ENCODE measurements at regions not wholly inside any gene's neighbourhood (a gene's known extent, or its start where the extent isn't known, plus 50 kb on each side); places are given as distances from the start of the nearest gene placed in this dataset.

GRCh38 chr10:1852841-1853240 lies 115.5 kb upstream of the ADARB2 start:
- Histone ChIP-seq H3K9me3 (ENCODE audit: control insufficient read depth in 1 of 2, low read length in 2 of 2) (no peaks in the 10 kb centered on the region), H3K4me1 (ENCODE audit: insufficient read depth, low read length) (no peaks in the 10 kb centered on the region)

GRCh38 chr10:1851762-1852161 lies 114.4 kb upstream of the ADARB2 start:
- H3K9me3 ChIP-seq (ENCODE audit: control insufficient read depth in 1 of 2, low read length in 2 of 2): no peaks in the 10 kb centered on the region
- CTCF ChIA-PET (ENCODE audit: partially characterized antibody): no interaction called here
- H3K36me3 Mint-ChIP-seq: no peaks in the 10 kb centered on the region
- H3K4me3 Mint-ChIP-seq: no peak overlapping the region
- H3K9me3 Mint-ChIP-seq: peaks cover 0 to 8% (median 3%) of the 10 kb centered on the region in 8 donors
- no peaks in the 10 kb centered on the region for H3K4me1 ChIP-seq (ENCODE audit: insufficient read depth, low read length)
- H3K4me1 Mint-ChIP-seq: no peaks in the 10 kb centered on the region
- POLR2A ChIA-PET (ENCODE audit: partially characterized antibody): no interaction called here
- H3K36me3 ChIP-seq (ENCODE audit: insufficient read depth, low read length): no peaks in the 10 kb centered on the region
- DNase-seq: no peak
- H3K27ac ChIP-seq (ENCODE audit: low read depth, low read length): no peak overlapping the region
- H3K4me3 ChIP-seq (ENCODE audit: low read length in 2 of 2): no peak overlapping the region
- peaks cover 1 to 3% of the 10 kb centered on the region in 2 donors for H3K27me3 Mint-ChIP-seq
- no peak overlapping the region for H3K27ac Mint-ChIP-seq
- intact Hi-C loops (cut with micrococcal nuclease): no loop called here
- no peaks in the 10 kb centered on the region for H3K27me3 ChIP-seq (ENCODE audit: insufficient read depth, low read length)

More at GRCh38 chr10:1852841-1853240, 115.5 kb upstream of the ADARB2 start:
- H3K27me3 Mint-ChIP-seq: peaks cover 1 to 2% of the 10 kb centered on the region in 2 donors
- no peak overlapping the region for H3K27ac ChIP-seq (ENCODE audit: low read depth, low read length)
- H3K4me1 Mint-ChIP-seq: no peaks in the 10 kb centered on the region
- no peaks in the 10 kb centered on the region for H3K36me3 Mint-ChIP-seq
- DNase-seq: no peak
- intact Hi-C loops (cut with micrococcal nuclease): no loop called here
- H3K27me3 ChIP-seq (ENCODE audit: insufficient read depth, low read length): no peaks in the 10 kb centered on the region
- H3K36me3 ChIP-seq (ENCODE audit: insufficient read depth, low read length): no peaks in the 10 kb centered on the region
- H3K9me3 Mint-ChIP-seq: peaks cover 0 to 8% (median 3%) of the 10 kb centered on the region in 8 donors
- H3K4me3 Mint-ChIP-seq: no peak overlapping the region
- ChIA-PET POLR2A (ENCODE audit: partially characterized antibody) (no interaction called here), CTCF (ENCODE audit: partially characterized antibody) (no interaction called here)
- H3K4me3 ChIP-seq (ENCODE audit: low read length in 2 of 2): no peak overlapping the region
- H3K27ac Mint-ChIP-seq: no peak overlapping the region

GRCh38 chr10:1850971-1851527 lies 113.7 kb upstream of the ADARB2 start:
- Mint-ChIP-seq H3K4me1 (no peaks in the 10 kb centered on the region), H3K27ac (no peak overlapping the region), H3K9me3 (peaks cover 0 to 8% (median 3%) of the 10 kb centered on the region in 8 donors), H3K27me3 (peaks cover 3 to 5% of the 10 kb centered on the region in 2 donors), H3K36me3 (no peaks in the 10 kb centered on the region), H3K4me3 (no peak overlapping the region)
- POLR2A ChIA-PET (ENCODE audit: partially characterized antibody): no interaction called here
- CTCF ChIA-PET (ENCODE audit: partially characterized antibody): no interaction called here
- intact Hi-C loops (cut with micrococcal nuclease): no loop called here
- H3K4me1 ChIP-seq (ENCODE audit: insufficient read depth, low read length): no peaks in the 10 kb centered on the region
- no peaks in the 10 kb centered on the region for H3K27me3 ChIP-seq (ENCODE audit: insufficient read depth, low read length)
- no peaks in the 10 kb centered on the region for H3K36me3 ChIP-seq (ENCODE audit: insufficient read depth, low read length)
- no peaks in the 10 kb centered on the region for H3K9me3 ChIP-seq (ENCODE audit: control insufficient read depth in 1 of 2, low read length in 2 of 2)
- H3K27ac ChIP-seq (ENCODE audit: low read depth, low read length): no peak overlapping the region
- DNase-seq: no peak
- H3K4me3 ChIP-seq (ENCODE audit: low read length in 2 of 2): no peak overlapping the region

GRCh38 chr10:1847361-1847760 lies 110.0 kb upstream of the ADARB2 start:
- CTCF ChIA-PET (ENCODE audit: partially characterized antibody): no interaction called here
- H3K9me3 Mint-ChIP-seq: peaks cover 0 to 8% (median 2%) of the 10 kb centered on the region in 8 donors
- Histone ChIP-seq H3K4me3 (ENCODE audit: low read length in 2 of 2) (no peak overlapping the region), H3K4me1 (ENCODE audit: insufficient read depth, low read length) (no peaks in the 10 kb centered on the region), H3K9me3 (ENCODE audit: control insufficient read depth in 1 of 2, low read length in 2 of 2) (no peaks in the 10 kb centered on the region), H3K27me3 (ENCODE audit: insufficient read depth, low read length) (no peaks in the 10 kb centered on the region), H3K36me3 (ENCODE audit: insufficient read depth, low read length) (no peaks in the 10 kb centered on the region), H3K27ac (ENCODE audit: low read depth, low read length) (no peak overlapping the region)
- POLR2A ChIA-PET (ENCODE audit: partially characterized antibody): no interaction called here
- no peak overlapping the region for H3K4me3 Mint-ChIP-seq
- H3K36me3 Mint-ChIP-seq: no peaks in the 10 kb centered on the region
- no peaks in the 10 kb centered on the region for H3K4me1 Mint-ChIP-seq
- H3K27me3 Mint-ChIP-seq: peaks cover 2 to 3% of the 10 kb centered on the region in 2 donors
- no peak for DNase-seq
- H3K27ac Mint-ChIP-seq: no peak overlapping the region
- intact Hi-C loops (cut with micrococcal nuclease): no loop called here

- H3K36me3 Mint-ChIP-seq: no peaks in the 10 kb centered on the region
Observed at GRCh38 chr10:1846032-1846431, 108.7 kb upstream of the ADARB2 start.

GRCh38 chr10:1841759-1842158 lies 104.4 kb upstream of the ADARB2 start:
- H3K27ac ChIP-seq (ENCODE audit: low read depth, low read length): no peak overlapping the region
- CTCF ChIA-PET (ENCODE audit: partially characterized antibody): no interaction called here
- no peak for DNase-seq
- H3K27me3 ChIP-seq (ENCODE audit: insufficient read depth, low read length): no peaks in the 10 kb centered on the region
- Mint-ChIP-seq H3K27ac (no peak overlapping the region), H3K27me3 (peaks cover 2 to 4% of the 10 kb centered on the region in 2 donors), H3K36me3 (no peaks in the 10 kb centered on the region), H3K4me1 (no peaks in the 10 kb centered on the region), H3K9me3 (peaks cover 0 to 3% (median 0%) of the 10 kb centered on the region in 8 donors), H3K4me3 (no peak overlapping the region)
- no peaks in the 10 kb centered on the region for H3K4me1 ChIP-seq (ENCODE audit: insufficient read depth, low read length)
- POLR2A ChIA-PET (ENCODE audit: partially characterized antibody): no interaction called here
- no peaks in the 10 kb centered on the region for H3K9me3 ChIP-seq (ENCODE audit: control insufficient read depth in 1 of 2, low read length in 2 of 2)
- intact Hi-C loops (cut with micrococcal nuclease): no loop called here
- H3K4me3 ChIP-seq (ENCODE audit: low read length in 2 of 2): no peak overlapping the region
- H3K36me3 ChIP-seq (ENCODE audit: insufficient read depth, low read length): no peaks in the 10 kb centered on the region

More at GRCh38 chr10:1846032-1846431, 108.7 kb upstream of the ADARB2 start:
- intact Hi-C loops (cut with micrococcal nuclease): no loop called here
- no peaks in the 10 kb centered on the region for H3K4me1 Mint-ChIP-seq
- H3K27ac Mint-ChIP-seq: no peak overlapping the region
- no peak overlapping the region for H3K4me3 ChIP-seq (ENCODE audit: low read length in 2 of 2)
- H3K4me3 Mint-ChIP-seq: no peak overlapping the region
- H3K9me3 ChIP-seq (ENCODE audit: control insufficient read depth in 1 of 2, low read length in 2 of 2): no peaks in the 10 kb centered on the region
- POLR2A ChIA-PET (ENCODE audit: partially characterized antibody): no interaction called here
- CTCF ChIA-PET (ENCODE audit: partially characterized antibody): no interaction called here
- H3K36me3 ChIP-seq (ENCODE audit: insufficient read depth, low read length): no peaks in the 10 kb centered on the region
- H3K27me3 ChIP-seq (ENCODE audit: insufficient read depth, low read length): no peaks in the 10 kb centered on the region
- H3K27me3 Mint-ChIP-seq: peaks cover 2 to 3% of the 10 kb centered on the region in 2 donors
- no peaks in the 10 kb centered on the region for H3K4me1 ChIP-seq (ENCODE audit: insufficient read depth, low read length)
- peaks cover 0 to 9% (median 1%) of the 10 kb centered on the region in 8 donors for H3K9me3 Mint-ChIP-seq
- DNase-seq: no peak
- H3K27ac ChIP-seq (ENCODE audit: low read depth, low read length): no peak overlapping the region

GRCh38 chr10:1829712-1830111 lies 92.4 kb upstream of the ADARB2 start:
- H3K27me3 ChIP-seq (ENCODE audit: insufficient read depth, low read length): no peaks in the 10 kb centered on the region
- CTCF ChIA-PET (ENCODE audit: partially characterized antibody): no interaction called here
- DNase-seq: no peak

GRCh38 chr10:1824928-1825327 lies 87.6 kb upstream of the ADARB2 start:
- H3K4me3 Mint-ChIP-seq: no peak overlapping the region
- CTCF ChIA-PET (ENCODE audit: partially characterized antibody): no interaction called here

More at GRCh38 chr10:1829712-1830111, 92.4 kb upstream of the ADARB2 start:
- Mint-ChIP-seq H3K27me3 (peaks cover 2 to 9% of the 10 kb centered on the region in 2 donors), H3K9me3 (peaks cover 0 to 8% (median 3%) of the 10 kb centered on the region in 8 donors), H3K4me1 (no peaks in the 10 kb centered on the region), H3K36me3 (no peaks in the 10 kb centered on the region), H3K4me3 (no peak overlapping the region), H3K27ac (no peak overlapping the region)
- intact Hi-C loops (cut with micrococcal nuclease): no loop called here
- no peaks in the 10 kb centered on the region for H3K36me3 ChIP-seq (ENCODE audit: insufficient read depth, low read length)
- no peaks in the 10 kb centered on the region for H3K9me3 ChIP-seq (ENCODE audit: control insufficient read depth in 1 of 2, low read length in 2 of 2)
- H3K4me1 ChIP-seq (ENCODE audit: insufficient read depth, low read length): no peaks in the 10 kb centered on the region
- POLR2A ChIA-PET (ENCODE audit: partially characterized antibody): no interaction called here
- H3K4me3 ChIP-seq (ENCODE audit: low read length in 2 of 2): no peak overlapping the region
- H3K27ac ChIP-seq (ENCODE audit: low read depth, low read length): no peak overlapping the region

More at GRCh38 chr10:1824928-1825327, 87.6 kb upstream of the ADARB2 start:
- Histone ChIP-seq H3K36me3 (ENCODE audit: insufficient read depth, low read length) (no peaks in the 10 kb centered on the region), H3K27me3 (ENCODE audit: insufficient read depth, low read length) (no peaks in the 10 kb centered on the region), H3K4me3 (ENCODE audit: low read length in 2 of 2) (no peak overlapping the region), H3K27ac (ENCODE audit: low read depth, low read length) (no peak overlapping the region), H3K9me3 (ENCODE audit: control insufficient read depth in 1 of 2, low read length in 2 of 2) (no peaks in the 10 kb centered on the region), H3K4me1 (ENCODE audit: insufficient read depth, low read length) (no peaks in the 10 kb centered on the region)
- H3K27ac Mint-ChIP-seq: no peak overlapping the region
- DNase-seq: no peak
- intact Hi-C loops (cut with micrococcal nuclease): no loop called here
- POLR2A ChIA-PET (ENCODE audit: partially characterized antibody): no interaction called here
- H3K36me3 Mint-ChIP-seq: no peaks in the 10 kb centered on the region
- H3K4me1 Mint-ChIP-seq: no peaks in the 10 kb centered on the region
- peaks cover 9 to 16% of the 10 kb centered on the region in 2 donors for H3K27me3 Mint-ChIP-seq
- peaks cover 0 to 8% (median 3%) of the 10 kb centered on the region in 8 donors for H3K9me3 Mint-ChIP-seq
